AG04450 (cell line): ENCODE measurements at regions not wholly inside any gene's neighbourhood (a gene's known extent, or its start where the extent isn't known, plus 50 kb on each side); places are given as distances from the start of the nearest gene placed in this dataset.

Experiments used
- CTCF ChIA-PET: fragments of 300-600, 350-600 bp; formaldehyde crosslinking; extraction: SDS; loops from one replicate; lab custom pipeline; 2022; ENCODE audit warnings: antibody characterized with exemption, inconsistent platforms; lab: Charles Lee
- POLR2A ChIA-PET: fragments of 350-600 bp; formaldehyde crosslinking; extraction: SDS; loops from one replicate; lab custom pipeline; 2021; ENCODE audit warnings: antibody characterized with exemption, inconsistent platforms; lab: Yijun Ruan, JAX
- DNase-seq: peaks from one replicate; pipeline ENCODE4 v3.0.0-alpha.2; 2011; ENCODE audit warnings: low read depth, low spot score
- H3K27ac ChIP-seq: one replicate; pipeline ENCODE4 v1.5.1; 2012; ENCODE audit warnings: low read depth, low read length, control low read depth
- H3K27me3 ChIP-seq: one replicate; pipeline ENCODE4 v1.6.0; 2012; ENCODE audit warnings: low read length; ENCODE audit not compliant: control insufficient read depth, insufficient read depth
- H3K4me3 ChIP-seq: 2 replicates; pipeline ENCODE4 v1.5.1; 2011; ENCODE audit warnings: mild to moderate bottlenecking, low read depth, low read length, control low read depth
- H3K9me3 ChIP-seq: 2 replicates; pipeline ENCODE4 v1.5.1; 2012; ENCODE audit warnings: low read length; ENCODE audit not compliant: control insufficient read depth, insufficient read depth
- TF ChIP-seq, protein P1 (sequence below): IDR thresholded peaks from 2 replicates; pipeline ENCODE4 v1.5.1; 2011; ENCODE audit warnings: low read depth, low read length, control low read depth, inconsistent platforms

DNA sequence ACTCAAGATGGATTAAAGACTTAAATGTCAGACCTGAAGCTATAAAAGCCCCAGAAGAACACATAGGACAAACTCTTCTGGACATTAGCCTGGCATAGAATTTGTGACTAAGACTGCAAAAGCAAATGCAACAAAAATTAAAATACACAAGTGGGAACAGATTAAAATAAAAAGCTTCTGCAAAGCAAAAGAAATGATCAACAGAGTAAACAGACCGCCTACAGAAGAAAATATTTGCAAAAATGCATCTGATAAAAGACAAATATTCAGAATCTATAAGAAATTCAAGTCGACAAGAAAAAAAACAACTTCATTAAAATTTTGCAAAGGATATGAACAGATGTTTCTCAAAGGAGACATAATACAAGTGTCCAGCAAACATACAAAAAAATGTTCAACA is 537.8 kb downstream of the SLITRK1 start:
- POLR2A ChIA-PET = no interaction called here
- no peak for DNase-seq
- H3K27ac ChIP-seq = no peak overlapping the region
- CTCF ChIA-PET = no interaction called here
- H3K27me3 ChIP-seq = no peaks in the 10 kb centered on the region
- H3K9me3 ChIP-seq = no peaks in the 10 kb centered on the region
- H3K4me3 ChIP-seq = no peak overlapping the region
- TF ChIP-seq, protein P1, sequence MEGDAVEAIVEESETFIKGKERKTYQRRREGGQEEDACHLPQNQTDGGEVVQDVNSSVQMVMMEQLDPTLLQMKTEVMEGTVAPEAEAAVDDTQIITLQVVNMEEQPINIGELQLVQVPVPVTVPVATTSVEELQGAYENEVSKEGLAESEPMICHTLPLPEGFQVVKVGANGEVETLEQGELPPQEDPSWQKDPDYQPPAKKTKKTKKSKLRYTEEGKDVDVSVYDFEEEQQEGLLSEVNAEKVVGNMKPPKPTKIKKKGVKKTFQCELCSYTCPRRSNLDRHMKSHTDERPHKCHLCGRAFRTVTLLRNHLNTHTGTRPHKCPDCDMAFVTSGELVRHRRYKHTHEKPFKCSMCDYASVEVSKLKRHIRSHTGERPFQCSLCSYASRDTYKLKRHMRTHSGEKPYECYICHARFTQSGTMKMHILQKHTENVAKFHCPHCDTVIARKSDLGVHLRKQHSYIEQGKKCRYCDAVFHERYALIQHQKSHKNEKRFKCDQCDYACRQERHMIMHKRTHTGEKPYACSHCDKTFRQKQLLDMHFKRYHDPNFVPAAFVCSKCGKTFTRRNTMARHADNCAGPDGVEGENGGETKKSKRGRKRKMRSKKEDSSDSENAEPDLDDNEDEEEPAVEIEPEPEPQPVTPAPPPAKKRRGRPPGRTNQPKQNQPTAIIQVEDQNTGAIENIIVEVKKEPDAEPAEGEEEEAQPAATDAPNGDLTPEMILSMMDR = no peak

DNA sequence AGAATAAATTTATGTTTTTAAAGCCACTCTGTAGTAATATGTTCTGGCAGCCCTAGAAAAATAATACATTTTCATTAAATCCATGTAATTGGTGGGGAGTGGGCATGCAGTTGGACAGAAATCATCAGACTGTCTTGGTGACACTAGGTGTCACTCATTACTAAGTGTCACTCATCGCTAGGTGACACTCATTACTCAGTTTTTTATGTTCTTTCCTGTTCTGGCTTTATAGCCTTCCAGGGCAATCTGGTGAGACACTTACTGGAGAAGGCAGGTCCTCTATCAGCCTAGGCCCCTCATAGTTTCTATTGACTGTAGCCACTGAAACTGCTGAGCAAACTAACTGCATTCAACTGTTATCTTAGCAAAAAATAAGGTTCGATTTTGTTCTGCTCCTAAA is 542.1 kb downstream of the SLITRK1 start:
- no peak overlapping the region for H3K4me3 ChIP-seq
- CTCF ChIA-PET = no interaction called here
- TF ChIP-seq, protein P1 = no peak
- no peaks in the 10 kb centered on the region for H3K9me3 ChIP-seq
- no peak for DNase-seq
- no peak overlapping the region for H3K27ac ChIP-seq
- POLR2A ChIA-PET = no interaction called here
- H3K27me3 ChIP-seq = no peaks in the 10 kb centered on the region

DNA sequence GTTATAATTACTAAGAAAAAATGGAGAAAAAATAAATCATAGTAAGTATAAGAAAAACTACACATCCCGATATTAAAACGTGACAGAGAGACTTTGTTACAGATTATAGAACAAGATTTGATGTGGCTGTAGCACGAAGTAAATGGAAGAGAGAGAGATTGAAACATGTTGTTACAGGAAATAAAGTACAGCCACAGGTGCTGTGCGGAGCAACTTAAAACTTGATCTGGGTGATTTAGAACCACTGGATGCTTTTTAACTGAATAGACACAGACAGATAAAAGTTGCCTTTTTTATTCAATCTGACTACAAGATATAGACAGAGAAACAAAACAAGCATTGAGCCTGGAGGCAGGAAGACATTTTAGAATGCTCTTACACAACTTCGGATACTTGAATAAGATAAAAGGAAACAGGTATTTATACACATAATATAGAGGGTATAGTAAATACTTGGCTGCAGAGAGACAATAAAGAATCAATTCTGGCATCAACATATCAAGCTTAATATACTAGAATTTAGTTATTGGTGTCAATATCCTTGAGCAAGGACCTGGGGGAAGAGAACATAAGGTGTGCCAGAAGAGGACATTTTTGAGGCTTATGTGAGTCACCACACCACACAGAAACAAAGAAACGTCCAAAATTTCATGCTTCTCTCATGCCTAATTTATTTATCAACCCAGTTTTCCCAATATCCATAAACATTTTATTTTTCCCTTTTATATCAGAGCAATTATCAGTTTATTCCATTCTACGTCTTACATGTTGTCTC is 548.5 kb downstream of the SLITRK1 start:
- no peak overlapping the region for H3K4me3 ChIP-seq
- POLR2A ChIA-PET = no interaction called here
- no peak overlapping the region for H3K27ac ChIP-seq
- H3K9me3 ChIP-seq = no peaks in the 10 kb centered on the region
- DNase-seq = no peak
- H3K27me3 ChIP-seq = no peaks in the 10 kb centered on the region
- TF ChIP-seq, protein P1 = no peak
- CTCF ChIA-PET = no interaction called here

DNA sequence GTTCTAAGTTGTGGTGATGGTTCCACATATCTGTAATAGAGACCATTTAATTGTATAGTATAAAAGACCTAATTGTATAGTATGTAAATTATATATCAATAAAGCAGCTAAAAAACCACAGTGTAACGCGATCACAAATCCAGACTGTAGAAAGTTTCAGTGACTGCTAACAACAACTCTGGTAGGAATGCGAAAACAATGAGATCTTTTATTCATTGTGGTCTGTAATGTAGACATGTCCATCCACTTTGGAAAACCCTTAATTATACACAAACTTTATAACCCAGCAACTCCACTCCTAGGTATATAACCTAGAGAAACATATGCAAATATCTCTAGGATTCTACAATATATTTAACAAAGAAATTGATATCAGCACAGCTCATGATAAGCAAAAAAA is 549.5 kb downstream of the SLITRK1 start:
- CTCF ChIA-PET = no interaction called here
- DNase-seq = no peak
- TF ChIP-seq, protein P1 = no peak
- H3K9me3 ChIP-seq = no peaks in the 10 kb centered on the region
- H3K27ac ChIP-seq = no peak overlapping the region
- POLR2A ChIA-PET = no interaction called here
- no peaks in the 10 kb centered on the region for H3K27me3 ChIP-seq
- H3K4me3 ChIP-seq = no peak overlapping the region

DNA sequence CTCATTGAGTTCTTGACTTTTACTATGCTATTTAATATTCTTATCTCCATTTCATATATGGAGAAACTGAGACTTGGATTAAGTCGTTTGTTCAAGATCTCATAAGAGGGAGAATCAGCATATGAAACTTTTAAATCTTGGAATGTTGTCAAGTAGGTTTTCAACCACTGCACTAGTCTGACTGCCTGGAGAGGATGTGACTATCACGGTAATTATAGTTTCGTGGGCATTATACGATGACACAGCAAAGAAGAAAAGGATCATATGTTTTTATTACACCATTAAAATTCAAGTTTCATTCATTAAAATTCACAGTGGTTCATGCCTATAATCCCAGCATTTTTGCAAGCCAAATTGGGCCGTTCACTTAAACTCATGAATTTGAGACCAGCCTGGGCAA is 555.2 kb downstream of the SLITRK1 start:
- Histone ChIP-seq H3K9me3 (no peaks in the 10 kb centered on the region), H3K4me3 (no peak overlapping the region), H3K27me3 (no peaks in the 10 kb centered on the region), H3K27ac (no peak overlapping the region)
- TF ChIP-seq, protein P1 = no peak
- ChIA-PET CTCF (no interaction called here), POLR2A (no interaction called here)
- DNase-seq = no peak
